ENCODE measurements at regions not wholly inside any gene's neighbourhood (a gene's known extent, or its start where the extent isn't known, plus 50 kb on each side); places are given as distances from the start of the nearest gene placed in this dataset.

DNA sequence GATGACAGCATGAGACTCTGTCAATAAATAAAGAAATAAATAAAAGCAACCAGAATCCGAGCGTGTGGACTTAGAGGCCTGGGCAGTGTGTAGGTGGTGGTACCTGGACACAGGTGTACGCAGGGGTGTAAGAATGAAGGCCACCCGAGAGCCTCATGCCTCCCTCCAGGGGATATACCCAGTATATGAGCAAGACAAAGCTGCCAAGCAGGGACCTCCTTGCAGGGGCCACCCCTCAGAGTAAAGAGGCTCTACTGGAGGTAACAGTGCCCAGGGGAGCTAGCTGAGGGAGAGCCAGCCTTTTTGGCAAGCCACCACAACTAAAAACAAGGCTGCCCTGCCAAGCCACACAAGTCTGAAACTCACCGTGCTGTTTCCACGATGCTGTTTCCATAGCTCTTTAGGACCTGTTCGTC lies 179.2 kb upstream of the RAB4A start:
- peaks cover 17% of the 10 kb centered on the region for H3K4me1 ChIP-seq
- H3K27ac ChIP-seq = no peak overlapping the region
- no peaks in the 10 kb centered on the region for H3K9me3 ChIP-seq
- TF ChIP-seq, protein P1, sequence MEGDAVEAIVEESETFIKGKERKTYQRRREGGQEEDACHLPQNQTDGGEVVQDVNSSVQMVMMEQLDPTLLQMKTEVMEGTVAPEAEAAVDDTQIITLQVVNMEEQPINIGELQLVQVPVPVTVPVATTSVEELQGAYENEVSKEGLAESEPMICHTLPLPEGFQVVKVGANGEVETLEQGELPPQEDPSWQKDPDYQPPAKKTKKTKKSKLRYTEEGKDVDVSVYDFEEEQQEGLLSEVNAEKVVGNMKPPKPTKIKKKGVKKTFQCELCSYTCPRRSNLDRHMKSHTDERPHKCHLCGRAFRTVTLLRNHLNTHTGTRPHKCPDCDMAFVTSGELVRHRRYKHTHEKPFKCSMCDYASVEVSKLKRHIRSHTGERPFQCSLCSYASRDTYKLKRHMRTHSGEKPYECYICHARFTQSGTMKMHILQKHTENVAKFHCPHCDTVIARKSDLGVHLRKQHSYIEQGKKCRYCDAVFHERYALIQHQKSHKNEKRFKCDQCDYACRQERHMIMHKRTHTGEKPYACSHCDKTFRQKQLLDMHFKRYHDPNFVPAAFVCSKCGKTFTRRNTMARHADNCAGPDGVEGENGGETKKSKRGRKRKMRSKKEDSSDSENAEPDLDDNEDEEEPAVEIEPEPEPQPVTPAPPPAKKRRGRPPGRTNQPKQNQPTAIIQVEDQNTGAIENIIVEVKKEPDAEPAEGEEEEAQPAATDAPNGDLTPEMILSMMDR (IDR thresholded peaks at IDR 0.05) = no peak
- DNase-seq = no peak
- H3K4me3 ChIP-seq = no peak overlapping the region
- ATAC-seq = no peak
- intact Hi-C loops (cut with DNase I) = no loop called here
- no peaks in the 10 kb centered on the region for H3K27me3 ChIP-seq
- no peaks in the 10 kb centered on the region for H3K36me3 ChIP-seq

DNA sequence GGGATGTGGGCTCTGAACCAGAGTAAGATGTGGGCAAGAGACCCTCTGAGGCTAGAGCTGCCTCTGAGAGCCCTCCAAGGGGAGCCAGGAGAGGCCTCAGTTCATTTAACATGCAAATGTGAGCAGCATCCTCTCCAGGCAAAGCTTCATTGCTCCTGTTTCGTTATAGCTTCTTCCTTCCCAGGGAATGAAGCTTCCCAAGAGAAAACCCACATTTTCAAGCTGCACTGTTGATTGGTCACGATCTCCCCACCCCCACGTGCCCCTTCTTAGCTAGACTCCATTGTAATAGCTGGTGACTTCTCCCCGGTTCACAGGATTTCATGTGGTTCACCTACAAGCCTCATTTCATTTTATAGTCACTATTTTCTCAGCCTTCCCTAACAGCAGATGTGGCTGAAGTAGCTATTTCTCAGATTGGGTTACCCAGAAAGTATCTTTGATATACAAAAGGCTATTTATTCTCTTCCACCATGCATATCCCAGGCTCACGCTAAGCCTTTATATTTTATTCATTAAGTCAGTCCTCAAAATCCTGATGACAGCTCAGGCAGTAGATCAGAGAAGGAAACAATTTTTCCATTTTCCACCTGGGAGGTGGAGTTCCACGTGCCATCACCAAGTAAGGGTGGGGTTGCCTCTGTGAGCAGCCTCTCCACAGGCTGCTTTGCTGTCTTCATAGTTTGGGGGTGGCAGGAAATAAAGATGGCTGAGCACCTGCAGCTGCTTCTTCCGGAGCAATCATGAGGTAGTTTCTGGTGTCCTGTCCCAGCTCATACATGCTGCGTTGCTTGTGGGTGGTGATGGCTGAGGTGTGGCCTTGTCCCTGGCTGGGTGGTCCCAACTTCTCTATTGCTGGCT lies 178.3 kb upstream of the RAB4A start:
- ATAC-seq = no peak

DNA sequence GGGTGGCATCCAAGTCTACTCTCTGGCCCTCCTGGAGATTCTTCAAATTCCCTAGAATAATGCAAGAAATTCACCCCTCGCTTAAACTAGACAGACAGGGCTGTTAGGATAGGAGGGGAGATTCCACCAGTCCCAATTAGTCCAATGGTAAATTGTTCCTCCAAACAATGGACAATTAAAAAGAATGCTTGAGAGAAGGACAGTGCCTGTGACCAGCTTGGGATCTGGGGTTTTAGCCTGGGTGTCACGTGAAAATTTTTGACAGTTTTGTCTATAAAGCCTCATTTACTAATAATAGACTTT lies 177.7 kb upstream of the RAB4A start:
- Histone ChIP-seq H3K4me1 (peaks cover 17% of the 10 kb centered on the region), H3K27me3 (no peaks in the 10 kb centered on the region), H3K27ac (peak overlapping the region; percentile 70), H3K4me3 (no peak overlapping the region), H3K36me3 (no peaks in the 10 kb centered on the region), H3K9me3 (no peaks in the 10 kb centered on the region)
- no peak for ATAC-seq
- no peak for DNase-seq
- TF ChIP-seq, protein P1 (IDR thresholded peaks at IDR 0.05) = no peak
- intact Hi-C loops (cut with DNase I) = no loop called here

More for the DNA sequence above, 178.3 kb upstream of the RAB4A start:
- H3K27me3 ChIP-seq = no peaks in the 10 kb centered on the region
- H3K36me3 ChIP-seq = no peaks in the 10 kb centered on the region
- H3K9me3 ChIP-seq = no peaks in the 10 kb centered on the region
- DNase-seq = no peak
- TF ChIP-seq, protein P1 (IDR thresholded peaks at IDR 0.05) = no peak
- intact Hi-C loops (cut with DNase I) = no loop called here
- peak overlapping the region; percentile 70 for H3K27ac ChIP-seq
- peaks cover 17% of the 10 kb centered on the region for H3K4me1 ChIP-seq
- H3K4me3 ChIP-seq = no peak overlapping the region

DNA sequence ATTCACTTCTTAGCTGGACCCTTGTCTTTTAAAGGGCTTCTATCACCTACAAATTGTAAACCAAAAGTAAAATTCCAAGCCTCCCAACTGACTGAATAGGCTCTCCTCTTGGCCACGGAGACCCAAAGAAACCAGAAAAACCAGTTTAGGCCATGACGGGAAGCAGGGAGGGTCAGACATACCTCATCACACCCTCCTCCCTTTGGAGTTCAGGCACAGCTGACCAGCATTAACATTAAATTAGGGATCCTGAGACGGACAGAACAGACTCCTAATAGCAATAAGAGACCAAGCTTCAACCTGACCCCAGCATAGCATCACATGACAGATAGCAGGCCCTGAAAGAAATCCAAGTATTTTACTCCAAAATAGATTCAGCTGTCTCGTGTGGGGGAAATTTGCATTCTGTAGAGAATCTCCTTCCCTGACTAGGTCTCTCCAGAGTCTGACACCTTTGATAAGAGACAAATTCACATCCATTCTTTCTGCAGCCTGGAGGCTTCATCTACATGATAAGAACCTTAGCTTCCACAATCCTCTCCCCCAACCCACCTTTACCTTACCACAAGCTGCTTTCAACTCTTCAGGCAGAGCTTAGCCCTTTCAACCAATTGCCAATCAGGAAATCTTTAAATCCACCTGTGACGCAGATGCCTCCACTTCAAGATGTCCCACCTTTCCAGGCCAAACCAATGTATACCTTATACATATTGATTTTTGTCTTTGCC lies 177.1 kb upstream of the RAB4A start:
- ATAC-seq (peak; percentile 93), DNase-seq (no peak)
- no peak overlapping the region for H3K4me3 ChIP-seq
- H3K27ac ChIP-seq = peak overlapping the region; percentile 70
- intact Hi-C loops (cut with DNase I) = no loop called here
- peaks cover 17% of the 10 kb centered on the region for H3K4me1 ChIP-seq
- H3K9me3 ChIP-seq = no peaks in the 10 kb centered on the region
- TF ChIP-seq, protein P1 (IDR thresholded peaks at IDR 0.05) = no peak
- H3K36me3 ChIP-seq = no peaks in the 10 kb centered on the region
- no peaks in the 10 kb centered on the region for H3K27me3 ChIP-seq

DNA sequence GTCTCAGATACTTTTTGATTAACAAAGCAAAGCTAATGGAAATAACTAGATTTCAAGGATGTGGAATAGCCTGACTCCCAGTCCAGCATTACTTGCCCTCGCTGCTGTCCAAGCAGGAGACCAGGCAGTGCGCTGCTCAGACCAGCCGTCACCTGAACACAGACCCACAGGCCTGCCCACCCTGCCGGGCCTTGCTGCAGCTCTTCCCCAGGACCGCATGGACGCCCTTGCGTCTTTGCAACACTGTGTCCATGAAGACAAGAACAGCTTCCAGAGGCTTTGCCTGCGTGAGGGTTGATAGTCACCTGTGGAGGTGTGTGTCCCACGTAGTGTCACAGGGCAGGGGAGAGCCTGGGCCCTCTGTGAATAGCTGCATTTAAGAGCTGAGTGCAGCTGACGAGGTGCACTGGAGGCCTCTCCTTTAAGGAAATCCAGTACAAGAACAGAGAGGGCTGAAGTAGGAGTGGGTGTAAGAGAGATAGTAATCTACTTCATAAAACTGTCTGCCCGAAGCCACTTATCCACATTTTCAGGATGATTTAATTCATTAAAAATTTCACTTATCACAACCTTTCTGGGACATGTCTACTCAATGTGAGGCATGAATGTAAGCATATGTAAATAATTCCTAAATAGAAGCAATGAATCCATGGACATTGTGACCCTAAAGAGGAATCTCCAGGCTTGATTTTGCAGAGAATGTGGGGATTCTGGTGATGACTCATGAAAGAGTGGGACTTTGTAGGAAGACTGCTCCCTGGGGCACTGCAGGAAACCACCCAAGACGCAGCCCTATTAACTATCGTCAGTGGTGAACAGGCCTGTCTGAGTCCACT lies 176.2 kb upstream of the RAB4A start:
- peak; percentile 45 for ATAC-seq
- H3K27me3 ChIP-seq = no peaks in the 10 kb centered on the region
- no peak overlapping the region for H3K27ac ChIP-seq
- intact Hi-C loops (cut with DNase I) = no loop called here
- H3K36me3 ChIP-seq = no peaks in the 10 kb centered on the region
- peaks cover 17% of the 10 kb centered on the region for H3K4me1 ChIP-seq
- no peak overlapping the region for H3K4me3 ChIP-seq
- H3K9me3 ChIP-seq = no peaks in the 10 kb centered on the region
- DNase-seq = no peak
- TF ChIP-seq, protein P1 (IDR thresholded peaks at IDR 0.05) = no peak

All from upper lobe of right lung (tissue), 1 donor.